IPS-18a (cell line): ENCODE measurements at regions not wholly inside any gene's neighbourhood (a gene's known extent, or its start where the extent isn't known, plus 50 kb on each side); places are given as distances from the start of the nearest gene placed in this dataset.

Source experiments
- H3K27ac ChIP-seq: one replicate; pipeline ENCODE4 v1.5.1; 2013; ENCODE audit warnings: low read length
- H3K27me3 ChIP-seq: one replicate; pipeline ENCODE4 v1.6.1; 2013; ENCODE audit warnings: mild to moderate bottlenecking, low read length; ENCODE audit not compliant: control insufficient read depth, insufficient read depth
- H3K36me3 ChIP-seq: one replicate; pipeline ENCODE4 v1.6.1; 2013; ENCODE audit warnings: low read depth, low read length; ENCODE audit not compliant: control insufficient read depth
- H3K4me1 ChIP-seq: one replicate; pipeline ENCODE4 v1.6.1; 2013; ENCODE audit warnings: low read depth, low read length; ENCODE audit not compliant: control insufficient read depth
- H3K4me3 ChIP-seq: one replicate; pipeline ENCODE4 v1.5.1; 2013; ENCODE audit warnings: low read length
- H3K9ac ChIP-seq: one replicate; pipeline ENCODE4 v1.6.1; 2013; ENCODE audit warnings: mild to moderate bottlenecking, low read length, moderate library complexity
- H3K9me3 ChIP-seq: one replicate; pipeline ENCODE4 v1.6.1; 2013; ENCODE audit warnings: low read depth, low read length; ENCODE audit not compliant: control insufficient read depth

- no peak overlapping the region for H3K27ac ChIP-seq
- H3K9me3 ChIP-seq: no peaks in the 10 kb centered on the region
- no peak overlapping the region for H3K9ac ChIP-seq
- H3K27me3 ChIP-seq: no peaks in the 10 kb centered on the region
- no peaks in the 10 kb centered on the region for H3K36me3 ChIP-seq
- H3K4me1 ChIP-seq: no peaks in the 10 kb centered on the region
- no peak overlapping the region for H3K4me3 ChIP-seq
Measured at GRCh38 chr10:120735773-120736371, 115.3 kb upstream of the WDR11 start.

GRCh38 chr10:120736377-120736776 is 114.8 kb upstream of the WDR11 start:
- Histone ChIP-seq H3K27me3 (no peaks in the 10 kb centered on the region), H3K9ac (no peak overlapping the region), H3K9me3 (no peaks in the 10 kb centered on the region), H3K36me3 (no peaks in the 10 kb centered on the region), H3K4me3 (no peak overlapping the region), H3K4me1 (no peaks in the 10 kb centered on the region), H3K27ac (no peak overlapping the region)

- no peak overlapping the region for H3K27ac ChIP-seq
Measured at GRCh38 chr10:120738658-120739057, 112.5 kb upstream of the WDR11 start.

GRCh38 chr10:120741396-120741795 is 109.8 kb upstream of the WDR11 start:
- H3K36me3 ChIP-seq: no peaks in the 10 kb centered on the region
- no peak overlapping the region for H3K4me3 ChIP-seq
- H3K9me3 ChIP-seq: no peaks in the 10 kb centered on the region
- no peaks in the 10 kb centered on the region for H3K4me1 ChIP-seq
- H3K27me3 ChIP-seq: no peaks in the 10 kb centered on the region
- no peak overlapping the region for H3K27ac ChIP-seq
- no peak overlapping the region for H3K9ac ChIP-seq

More at GRCh38 chr10:120738658-120739057, 112.5 kb upstream of the WDR11 start:
- H3K9me3 ChIP-seq: no peaks in the 10 kb centered on the region
- H3K4me3 ChIP-seq: no peak overlapping the region
- H3K27me3 ChIP-seq: no peaks in the 10 kb centered on the region
- H3K36me3 ChIP-seq: no peaks in the 10 kb centered on the region
- no peak overlapping the region for H3K9ac ChIP-seq
- H3K4me1 ChIP-seq: no peaks in the 10 kb centered on the region

- Histone ChIP-seq H3K27ac (no peak overlapping the region), H3K9me3 (no peaks in the 10 kb centered on the region), H3K4me3 (no peak overlapping the region), H3K36me3 (no peaks in the 10 kb centered on the region), H3K9ac (no peak overlapping the region), H3K27me3 (no peaks in the 10 kb centered on the region), H3K4me1 (no peaks in the 10 kb centered on the region)
Measured at GRCh38 chr10:120742373-120742772, 108.8 kb upstream of the WDR11 start.

- Histone ChIP-seq H3K36me3 (no peaks in the 10 kb centered on the region), H3K27ac (no peak overlapping the region), H3K9ac (no peak overlapping the region), H3K9me3 (no peaks in the 10 kb centered on the region), H3K4me3 (no peak overlapping the region), H3K4me1 (no peaks in the 10 kb centered on the region), H3K27me3 (no peaks in the 10 kb centered on the region)
Measured at GRCh38 chr10:120744040-120744439, 107.1 kb upstream of the WDR11 start.

GRCh38 chr10:120746001-120746777 is 105.0 kb upstream of the WDR11 start:
- H3K36me3 ChIP-seq: no peaks in the 10 kb centered on the region
- H3K27ac ChIP-seq: no peak overlapping the region
- no peaks in the 10 kb centered on the region for H3K9me3 ChIP-seq
- H3K9ac ChIP-seq: no peak overlapping the region
- no peak overlapping the region for H3K4me3 ChIP-seq
- H3K4me1 ChIP-seq: no peaks in the 10 kb centered on the region
- no peaks in the 10 kb centered on the region for H3K27me3 ChIP-seq

- H3K9ac ChIP-seq: no peak overlapping the region
- no peaks in the 10 kb centered on the region for H3K27me3 ChIP-seq
- H3K36me3 ChIP-seq: no peaks in the 10 kb centered on the region
- no peak overlapping the region for H3K27ac ChIP-seq
- no peaks in the 10 kb centered on the region for H3K4me1 ChIP-seq
- no peaks in the 10 kb centered on the region for H3K9me3 ChIP-seq
- H3K4me3 ChIP-seq: no peak overlapping the region
Measured at GRCh38 chr10:120748519-120748918, 102.6 kb upstream of the WDR11 start.

- Histone ChIP-seq H3K27ac (no peak overlapping the region), H3K27me3 (no peaks in the 10 kb centered on the region)
Measured at GRCh38 chr10:120749072-120749471, 102.1 kb upstream of the WDR11 start.

GRCh38 chr10:120749856-120750566 is 101.2 kb upstream of the WDR11 start:
- no peak overlapping the region for H3K9ac ChIP-seq
- no peaks in the 10 kb centered on the region for H3K9me3 ChIP-seq
- no peaks in the 10 kb centered on the region for H3K4me1 ChIP-seq
- no peaks in the 10 kb centered on the region for H3K27me3 ChIP-seq
- no peak overlapping the region for H3K4me3 ChIP-seq
- no peak overlapping the region for H3K27ac ChIP-seq
- no peaks in the 10 kb centered on the region for H3K36me3 ChIP-seq

More at GRCh38 chr10:120749072-120749471, 102.1 kb upstream of the WDR11 start:
- no peaks in the 10 kb centered on the region for H3K9me3 ChIP-seq
- H3K36me3 ChIP-seq: no peaks in the 10 kb centered on the region
- no peak overlapping the region for H3K4me3 ChIP-seq
- H3K9ac ChIP-seq: no peak overlapping the region
- H3K4me1 ChIP-seq: no peaks in the 10 kb centered on the region

GRCh38 chr10:120755771-120756170 is 95.4 kb upstream of the WDR11 start:
- no peaks in the 10 kb centered on the region for H3K27me3 ChIP-seq
- H3K9ac ChIP-seq: no peak overlapping the region
- H3K27ac ChIP-seq: no peak overlapping the region

More at GRCh38 chr10:120755771-120756170, 95.4 kb upstream of the WDR11 start:
- Histone ChIP-seq H3K4me1 (no peaks in the 10 kb centered on the region), H3K9me3 (no peaks in the 10 kb centered on the region), H3K36me3 (no peaks in the 10 kb centered on the region), H3K4me3 (no peak overlapping the region)
